NCI-H1105 (cell line): ENCODE measurements at regions not wholly inside any gene's neighbourhood (a gene's known extent, or its start where the extent isn't known, plus 50 kb on each side); places are given as distances from the start of the nearest gene placed in this dataset.
"Not testable (repeated sequence)": the region's sequence is repeated elsewhere in the genome, so short reads cannot be mapped to it uniquely, and the experiment has no call there.

ENCODE experiments used
- DNase-seq: peaks from one replicate; lab custom pipeline; 2025; lab: John Stamatoyannopoulos, UW

GRCh38 chr15:79157631-79158592 lies 67.3 kb upstream of the RASGRF1 start:
- DNase-seq = no peak

GRCh38 chr15:79156704-79157375 lies 66.3 kb upstream of the RASGRF1 start:
- no peak for DNase-seq

- no peak for DNase-seq
Observed at GRCh38 chr15:79154483-79155135, 64.0 kb upstream of the RASGRF1 start.

GRCh38 chr15:79144290-79144689 lies 53.7 kb upstream of the RASGRF1 start:
- DNase-seq = not testable (repeated sequence)

GRCh38 chr15:79140846-79141570 lies 50.4 kb upstream of the RASGRF1 start:
- no peak for DNase-seq
